ENCODE measurements at regions not wholly inside any gene's neighbourhood (a gene's known extent, or its start where the extent isn't known, plus 50 kb on each side); places are given as distances from the start of the nearest gene placed in this dataset.

DNA sequence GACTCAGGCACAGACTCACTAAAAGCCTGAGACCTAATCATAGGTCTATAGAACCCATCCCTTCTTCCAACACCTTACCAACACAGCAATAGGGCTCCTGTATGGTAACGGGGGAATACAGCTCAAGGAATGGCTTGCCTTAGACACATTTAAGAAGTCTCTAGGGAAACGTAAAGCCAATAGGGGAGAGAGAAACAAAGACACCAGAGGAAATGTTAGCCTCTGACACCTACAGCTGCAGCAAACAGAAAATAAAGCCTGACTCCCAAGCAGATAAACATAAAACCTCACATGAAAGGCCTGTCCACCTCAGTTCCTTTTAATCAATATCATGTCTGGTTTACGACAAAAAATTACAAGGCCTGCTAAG, 51.1 kb upstream of the NCOA1 start:
- no peak for DNase-seq

DNA sequence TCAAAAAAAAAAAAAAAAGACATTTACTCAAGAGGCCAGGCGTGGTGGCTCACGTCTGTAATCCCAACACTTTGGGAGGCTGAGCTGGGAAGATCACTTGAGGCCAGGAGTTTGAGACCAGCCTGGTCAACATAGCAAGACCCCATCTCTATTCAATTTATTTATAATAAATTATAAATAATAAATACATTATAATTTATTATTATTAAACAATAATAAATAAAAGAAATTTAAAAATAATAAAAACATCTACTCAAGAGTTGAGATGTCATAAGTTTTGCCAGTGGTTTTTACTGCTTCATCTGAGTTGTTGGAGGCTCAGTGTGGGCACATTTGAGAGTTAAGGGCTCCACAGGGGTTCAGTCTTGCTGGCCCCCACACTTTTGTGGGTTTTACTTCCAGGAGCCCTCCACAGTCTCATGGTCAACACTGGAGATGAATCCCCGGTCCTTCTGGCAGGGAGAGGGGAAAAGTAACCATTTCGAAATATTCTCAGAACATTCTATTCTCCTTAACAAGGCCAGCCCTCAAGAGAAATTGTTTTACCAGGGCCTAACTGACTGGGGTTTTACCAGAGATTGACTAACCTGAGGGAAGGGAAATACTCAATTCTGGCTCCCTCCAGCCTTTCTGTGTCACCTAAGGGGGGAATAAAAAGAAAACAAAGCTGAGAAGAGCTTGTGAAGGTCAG, 51.6 kb upstream of the NCOA1 start:
- DNase-seq = no peak

DNA sequence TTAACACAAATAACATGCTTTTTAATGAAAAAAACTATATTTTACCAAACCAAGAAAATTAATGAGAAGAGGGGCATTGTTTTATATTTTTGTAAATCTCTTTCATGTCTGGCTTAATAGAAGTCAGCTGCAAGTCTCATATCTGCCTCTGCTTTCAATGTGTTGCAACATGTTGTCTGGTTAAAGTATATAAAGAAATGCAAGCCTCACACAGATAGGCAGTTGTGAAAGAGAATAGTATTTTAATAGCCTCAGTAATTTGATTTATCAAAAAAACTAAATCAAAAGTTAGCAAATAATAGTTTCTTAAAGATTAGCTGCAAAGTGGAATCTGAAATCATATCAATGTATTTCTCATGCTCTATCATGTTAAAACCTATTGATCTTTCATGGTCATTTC, 52.9 kb upstream of the NCOA1 start:
- DNase-seq = no peak

DNA sequence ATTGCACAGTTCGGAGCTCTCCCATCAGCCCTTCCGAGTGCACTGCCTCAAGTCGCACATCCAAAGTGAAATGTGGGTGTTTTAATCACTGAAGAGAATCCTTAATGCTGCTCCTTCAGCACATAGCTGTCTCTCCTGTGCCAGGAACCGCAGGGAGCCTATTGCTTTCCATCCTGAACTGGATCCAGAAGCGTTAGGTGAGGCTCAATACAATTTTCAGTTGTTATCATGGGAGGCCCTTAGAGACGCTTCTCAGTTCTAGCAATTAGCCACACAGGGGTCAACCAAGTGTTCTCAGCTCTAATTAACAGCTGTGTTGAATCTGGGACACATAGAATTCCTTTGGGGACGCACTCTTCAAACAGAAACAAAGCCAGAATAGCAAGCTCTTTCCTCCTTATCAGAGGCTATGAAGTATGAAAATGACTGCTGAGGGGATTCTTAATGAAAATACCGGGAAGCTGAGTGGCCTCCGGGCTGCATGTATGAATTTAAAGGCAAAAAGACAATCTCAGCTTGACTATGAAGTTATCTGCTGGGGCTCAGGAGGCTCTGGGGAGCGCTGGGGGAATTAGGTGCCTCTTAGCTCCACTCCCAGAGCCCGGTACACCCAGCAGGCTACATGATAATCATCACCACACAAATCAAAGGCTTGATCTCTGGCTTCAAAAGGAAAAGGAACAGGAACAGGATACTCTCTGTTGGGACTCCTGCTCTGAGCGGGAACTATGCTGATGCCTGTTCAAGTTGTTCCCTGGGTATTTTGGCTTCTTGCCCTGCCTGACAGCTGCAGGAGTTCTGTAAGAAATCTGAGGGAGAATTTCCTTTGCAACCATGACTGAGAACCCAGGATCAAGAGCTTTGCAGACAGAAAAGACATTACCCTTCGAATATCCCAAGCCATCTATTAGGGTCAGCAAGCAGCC, 55.4 kb upstream of the NCOA1 start:
- peak; percentile 42 for DNase-seq

DNA sequence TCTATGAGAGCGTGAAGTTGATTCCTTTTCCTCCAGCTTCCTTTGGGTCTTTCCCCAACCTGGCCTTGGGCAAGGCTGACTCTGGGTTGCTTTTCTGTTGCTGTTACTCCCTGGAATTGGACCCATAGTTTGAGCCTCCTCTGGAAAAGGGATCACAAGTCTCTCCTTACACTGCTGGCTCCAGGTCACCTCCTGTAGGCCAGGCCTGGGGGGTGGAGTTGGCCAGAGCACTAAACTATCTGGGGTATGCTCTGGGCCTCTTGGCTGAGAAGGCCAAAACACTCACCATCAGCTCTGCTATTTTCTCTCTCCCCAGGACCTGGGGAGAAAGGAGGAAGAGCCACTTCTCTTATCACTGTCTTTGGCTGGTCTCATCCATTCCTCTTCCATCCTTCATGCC, 56.5 kb upstream of the NCOA1 start:
- DNase-seq = no peak

DNA sequence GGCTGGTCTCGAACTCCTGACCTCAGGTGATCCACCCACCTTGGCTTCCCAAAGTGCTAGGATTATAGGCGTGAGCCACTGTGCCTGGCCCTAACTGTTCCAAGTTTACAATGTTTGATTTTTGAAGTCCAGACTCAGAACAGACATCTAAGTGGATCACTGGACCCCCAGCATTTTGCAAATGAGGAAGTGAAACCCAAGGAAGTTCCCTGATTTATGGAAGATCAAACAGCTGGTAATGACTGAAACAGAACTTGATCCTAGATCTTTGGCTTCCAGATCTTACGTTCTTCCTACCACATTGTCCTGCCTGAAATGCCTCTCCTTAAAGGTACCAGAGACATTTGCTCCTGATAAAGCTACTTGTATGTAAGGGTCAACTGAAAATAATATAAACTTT, 58.3 kb upstream of the NCOA1 start:
- no peak for DNase-seq

DNA sequence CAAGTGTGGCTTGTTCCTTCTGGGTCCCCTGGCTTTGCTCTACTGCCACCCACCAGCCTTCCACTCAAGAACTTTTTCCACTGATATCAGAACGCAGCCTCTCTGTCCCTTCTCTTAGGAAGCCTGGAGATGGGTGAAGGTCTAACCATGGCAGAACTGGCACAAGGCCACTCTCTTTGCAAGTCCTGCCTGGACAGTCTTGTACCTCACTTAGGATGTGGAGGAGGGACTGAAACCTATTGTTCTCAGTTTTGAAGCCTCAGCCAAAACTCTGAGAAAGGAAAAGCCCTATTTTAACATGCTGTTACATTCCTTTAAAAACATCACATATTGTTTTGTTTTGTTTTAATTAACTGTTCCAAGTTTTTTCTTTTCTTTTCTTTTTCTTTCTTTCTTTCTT, 58.9 kb upstream of the NCOA1 start:
- DNase-seq = no peak

DNA sequence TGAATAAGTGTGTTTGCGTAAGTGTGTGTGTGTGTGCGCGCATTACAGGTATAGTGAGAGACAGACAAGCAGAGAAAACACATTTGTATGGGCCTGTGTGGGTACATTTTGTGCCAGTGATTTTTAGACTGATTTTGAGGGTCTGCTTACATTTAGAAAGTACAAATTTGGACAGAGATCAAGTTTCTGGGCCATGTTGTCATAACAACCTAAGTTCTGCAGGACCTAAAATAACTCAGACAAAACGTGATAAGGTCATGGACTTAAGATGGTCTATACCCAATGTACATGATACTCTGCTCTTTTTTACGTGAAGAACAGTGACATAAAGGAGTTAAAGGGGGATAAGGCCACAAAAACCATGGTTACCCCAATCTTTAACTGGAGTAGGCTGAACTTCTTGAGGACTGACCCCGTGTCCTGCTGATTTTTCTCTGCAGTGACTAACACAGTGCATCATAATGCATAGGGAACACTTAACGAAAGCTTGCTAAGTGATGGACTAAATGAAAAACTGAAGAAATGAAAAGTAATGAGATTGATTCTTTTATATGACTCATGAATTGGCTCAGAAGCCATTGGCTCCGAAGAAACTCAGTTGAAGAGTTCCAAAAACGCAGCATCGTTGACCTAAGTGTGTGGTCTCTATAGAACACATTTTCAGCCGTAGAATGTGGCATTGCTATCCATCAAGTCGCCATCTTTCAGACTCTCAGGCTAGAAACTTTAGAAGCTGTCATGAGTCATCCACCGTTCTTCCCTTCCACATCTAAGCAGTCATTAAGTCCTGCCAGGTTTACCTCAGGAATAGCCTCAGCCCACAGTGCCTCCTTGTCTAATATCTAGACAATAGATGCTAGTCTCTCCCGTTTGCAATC, 61.6 kb upstream of the NCOA1 start:
- no peak for DNase-seq

DNA sequence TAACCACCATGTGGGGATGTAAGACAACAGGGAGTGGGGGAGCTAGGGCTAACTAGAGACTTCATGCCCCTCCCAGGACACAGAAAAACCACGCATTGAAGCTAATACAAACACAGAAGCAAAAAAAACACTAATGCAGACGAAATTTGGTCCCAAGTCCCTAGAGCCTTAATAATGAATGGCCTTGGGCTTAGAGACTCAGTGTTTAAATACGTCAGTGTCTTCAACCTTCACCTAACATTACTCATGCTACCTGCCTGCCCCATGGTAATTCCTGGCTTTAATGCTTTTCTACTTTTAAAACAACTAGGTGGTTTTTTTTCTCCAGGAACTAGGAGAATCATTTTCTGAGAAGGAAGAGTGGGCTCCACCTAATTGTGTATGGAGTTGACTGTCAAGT, 64.1 kb upstream of the ITSN2 start:
- no peak for DNase-seq

DNA sequence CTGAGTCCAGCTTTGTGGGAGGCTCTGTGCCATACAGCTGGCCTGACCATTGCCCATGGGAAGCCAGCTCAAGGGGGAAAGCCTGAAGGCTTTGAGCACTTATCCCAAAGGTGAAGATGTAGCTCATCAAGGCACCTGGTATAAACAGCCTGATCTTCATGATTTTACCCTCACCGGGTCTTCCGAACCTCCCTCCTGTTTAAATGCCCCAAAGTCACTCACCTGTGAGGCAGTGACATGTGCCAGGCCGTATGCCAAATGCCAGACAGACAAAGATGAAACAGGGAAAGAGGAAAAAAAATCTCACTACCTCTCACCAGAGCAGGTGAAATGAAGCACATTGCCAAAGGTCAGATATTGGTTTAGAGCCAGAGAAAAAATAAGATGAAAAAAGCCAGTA, 62.8 kb upstream of the ITSN2 start:
- DNase-seq = no peak

DNA sequence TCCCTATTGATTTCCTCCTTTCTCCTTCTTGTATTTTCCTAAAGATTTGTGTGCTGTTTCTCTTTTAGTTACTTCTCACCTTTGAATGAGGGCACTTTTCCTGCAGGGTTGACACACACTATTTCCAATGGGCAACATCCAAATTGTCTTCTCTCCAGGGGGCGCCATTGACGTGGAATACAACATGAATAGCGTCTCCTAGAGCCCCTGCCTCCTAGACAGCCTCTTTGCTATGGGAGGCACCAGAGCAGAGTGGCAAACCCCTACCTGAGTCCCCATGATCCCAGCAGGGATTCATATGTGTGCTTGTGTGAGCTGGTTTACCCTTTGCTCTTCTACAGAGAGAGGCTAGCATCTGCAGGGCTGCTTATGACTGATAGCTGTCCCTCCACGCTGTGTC, 61.3 kb upstream of the ITSN2 start:
- DNase-seq = peak; percentile 51

DNA sequence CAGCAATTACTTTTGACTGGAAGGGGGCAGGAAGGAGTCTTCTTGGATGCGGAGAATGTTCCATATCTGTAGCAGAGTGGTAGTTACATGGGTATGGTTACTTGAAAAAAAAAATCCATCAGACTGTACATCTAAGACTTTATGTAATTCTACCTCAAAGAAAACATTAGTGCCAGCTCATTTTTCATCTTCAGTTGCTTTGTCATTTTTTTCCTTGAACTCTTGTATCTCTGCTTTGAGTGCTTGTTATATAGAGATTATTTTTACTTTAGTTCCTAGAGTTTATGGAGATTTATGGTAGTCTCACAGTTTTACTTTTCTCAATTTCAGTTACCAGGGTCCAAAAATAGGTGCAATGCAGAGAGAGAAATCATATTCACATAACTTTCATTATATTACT, 60.0 kb upstream of the ITSN2 start:
- DNase-seq = no peak

DNA sequence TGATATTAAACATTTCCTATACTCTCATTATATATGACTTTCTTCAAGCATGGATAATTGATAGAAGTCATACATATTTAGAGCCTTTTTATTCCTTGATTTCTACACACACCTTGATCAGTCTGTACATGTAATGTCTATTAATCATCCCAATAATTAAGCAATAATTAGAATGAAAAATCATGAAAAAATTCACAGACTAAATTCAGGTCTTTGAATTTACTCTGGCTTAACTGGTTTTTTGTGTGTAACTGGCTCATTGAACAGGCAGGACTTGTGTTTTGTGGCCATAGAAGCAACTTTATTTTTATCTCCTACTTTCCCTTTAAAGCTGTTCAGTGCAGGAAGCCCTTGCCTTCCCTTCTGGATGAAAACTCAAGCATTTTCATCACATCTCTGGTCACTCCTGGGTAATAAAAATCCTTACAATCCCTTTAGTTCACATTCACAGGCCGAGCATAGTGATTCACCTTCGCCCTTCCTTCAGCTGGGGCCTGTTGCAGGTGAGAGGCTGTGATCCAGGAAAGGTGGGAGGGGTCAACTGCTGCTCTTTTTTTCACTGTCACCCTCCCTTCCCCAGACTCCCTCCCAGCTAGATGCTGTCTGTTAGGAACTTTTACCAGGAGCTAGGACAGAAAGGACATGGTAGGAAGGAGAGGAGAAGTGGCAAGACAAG, 58.0 kb upstream of the ITSN2 start:
- DNase-seq = no peak

DNA sequence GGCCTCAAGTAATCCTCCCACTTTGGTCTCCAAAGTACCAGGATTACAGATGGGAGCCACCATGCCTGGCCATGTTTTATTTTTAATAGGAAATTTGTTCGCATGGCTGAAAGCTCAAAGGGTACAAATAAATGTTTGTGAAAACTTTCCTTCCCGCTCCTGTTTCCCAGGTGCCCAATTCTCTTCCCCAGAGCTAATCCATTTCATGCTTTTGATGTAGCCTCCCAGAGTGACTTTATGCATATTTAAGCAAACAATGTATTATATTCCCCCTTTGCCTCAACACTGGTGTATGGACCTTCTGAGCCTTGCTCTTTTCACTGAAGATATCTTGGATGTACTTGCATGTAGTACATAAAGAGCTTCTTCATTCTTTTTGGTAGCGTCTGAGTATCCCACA, 52.5 kb upstream of the ITSN2 start:
- DNase-seq = no peak

DNA sequence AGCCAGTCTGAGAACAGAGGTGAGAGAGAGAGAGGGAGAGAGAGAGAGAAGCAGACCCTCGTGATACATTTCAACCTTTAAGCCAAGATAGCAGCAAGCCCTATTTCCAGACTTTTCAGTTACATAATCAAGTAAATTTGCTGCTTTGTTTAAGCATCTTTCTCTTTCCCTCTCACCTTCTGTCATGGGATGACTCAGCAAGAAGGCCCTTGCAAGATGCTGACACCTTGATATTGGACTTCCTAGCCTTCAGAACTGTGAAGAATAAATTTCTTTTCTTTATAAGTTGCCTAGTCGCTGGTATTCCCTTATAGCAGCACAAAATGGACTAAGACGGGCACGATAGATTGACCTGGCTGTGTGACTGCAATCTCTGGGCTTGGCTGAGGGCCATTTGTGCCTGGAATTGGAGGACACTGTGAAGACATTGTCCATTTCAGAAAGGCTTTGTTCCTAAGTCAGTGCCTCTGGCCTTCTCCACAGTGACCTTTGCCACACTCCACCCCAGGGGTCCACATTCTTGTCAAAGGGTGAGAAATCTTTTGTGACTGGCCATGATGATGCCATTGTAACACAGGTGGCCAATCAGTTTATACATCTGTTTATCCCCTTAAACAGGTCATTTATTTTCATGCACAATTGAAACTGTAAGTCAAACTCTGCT, 51.3 kb upstream of the ITSN2 start:
- no peak for DNase-seq

DNA sequence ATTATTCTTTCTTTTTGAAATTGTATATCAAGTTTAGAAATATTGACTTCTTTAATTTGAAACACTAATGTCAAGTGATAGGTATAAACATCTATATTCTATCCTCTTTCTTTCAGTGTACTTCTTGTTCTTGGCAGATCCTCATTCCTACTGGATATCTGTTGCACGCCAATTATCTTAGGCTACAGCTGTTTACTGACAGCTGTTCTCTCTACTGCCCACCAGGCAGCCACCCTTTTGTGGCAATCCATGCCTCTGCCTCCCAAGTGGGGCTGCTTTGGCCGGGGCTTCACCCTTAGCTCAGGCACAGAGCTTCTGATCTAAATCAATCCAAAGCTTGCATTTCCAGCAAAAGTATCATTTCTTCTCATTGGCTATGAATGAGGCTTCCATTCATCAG, 50.6 kb upstream of the ITSN2 start:
- DNase-seq = no peak

DNA sequence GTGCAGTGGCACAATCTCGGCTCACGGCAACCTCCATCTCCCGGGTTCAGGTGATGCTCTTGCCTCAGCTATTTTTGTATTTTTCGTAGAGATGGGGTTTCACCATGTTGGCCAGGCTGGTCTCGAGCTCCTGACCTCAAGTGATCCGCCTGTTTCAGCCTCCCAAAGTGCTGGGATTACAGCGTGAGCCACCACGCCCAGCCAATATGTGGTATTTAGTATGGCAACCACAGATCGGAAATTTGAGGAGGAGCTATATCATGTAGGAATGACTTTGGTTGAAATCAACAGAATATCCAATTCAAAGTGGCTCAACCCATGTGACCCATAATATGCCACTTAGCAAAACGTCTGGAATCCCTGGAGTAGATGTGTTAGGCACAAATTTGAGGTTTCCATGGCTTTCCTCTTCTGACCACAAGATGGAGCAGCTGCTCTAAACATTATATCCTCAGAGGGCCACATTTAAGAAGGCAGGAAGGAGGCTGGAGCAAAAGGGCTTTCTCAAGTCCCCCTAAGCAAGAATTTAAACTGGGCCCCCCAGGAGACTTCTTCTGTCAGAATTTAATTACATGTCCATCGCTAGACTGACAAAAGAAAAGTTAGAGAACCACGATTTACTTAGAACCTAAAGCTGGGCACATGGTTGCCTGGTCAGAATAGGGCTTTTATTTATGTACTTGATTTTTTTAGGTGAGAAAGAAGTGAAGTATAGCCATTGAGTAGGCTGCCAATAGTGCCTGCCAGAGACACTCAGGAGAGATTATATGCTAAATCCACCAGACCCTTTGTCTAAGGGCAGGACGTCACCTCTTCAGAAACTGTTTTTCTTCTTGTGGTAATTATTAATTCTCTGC, 49.6 kb upstream of the ITSN2 start:
- DNase-seq = peak; percentile 65

All from EL (cell line).